H9 (cell line): ENCODE measurements at regions not wholly inside any gene's neighbourhood (a gene's known extent, or its start where the extent isn't known, plus 50 kb on each side); places are given as distances from the start of the nearest gene placed in this dataset.

Experiments
- DNase-seq: peaks from one replicate; pipeline ENCODE4 v3.0.0-alpha.2; 2017
- H2AFZ ChIP-seq: one replicate; pipeline ENCODE4 v1.6.1; 2013; ENCODE audit warnings: mild to moderate bottlenecking, low read length, control low read depth, moderate library complexity
- H2AK5ac ChIP-seq: 2 replicates; pipeline ENCODE4 v1.6.1; 2013; ENCODE audit warnings: low read length, control low read depth, mixed read lengths; ENCODE audit not compliant: insufficient read length
- H2BK120ac ChIP-seq: one replicate; pipeline ENCODE4 v1.6.1; 2013; ENCODE audit warnings: low read depth, mild to moderate bottlenecking, low read length, control low read depth, inconsistent platforms; ENCODE audit not compliant: poor library complexity, severe bottlenecking
- H2BK12ac ChIP-seq: 2 replicates; pipeline ENCODE4 v1.6.1; 2013; ENCODE audit warnings: low read length, control low read depth, mixed read lengths, low read depth; ENCODE audit not compliant: insufficient read length
- H2BK15ac ChIP-seq: 2 replicates; pipeline ENCODE4 v1.6.1; 2013; ENCODE audit warnings: low read depth, low read length, control low read depth
- H2BK20ac ChIP-seq: one replicate; pipeline ENCODE4 v1.6.1; 2013; ENCODE audit warnings: low read depth, mild to moderate bottlenecking, low read length, control low read depth, inconsistent platforms; ENCODE audit not compliant: poor library complexity, severe bottlenecking
- H2BK5ac ChIP-seq: 2 replicates; pipeline ENCODE4 v1.6.1; 2013; ENCODE audit warnings: low read length, control low read depth, mixed read lengths; ENCODE audit not compliant: insufficient read length
- H3K14ac ChIP-seq: 2 replicates; pipeline ENCODE4 v1.6.1; 2013; ENCODE audit warnings: low read length, control low read depth; ENCODE audit not compliant: insufficient read depth
- H3K18ac ChIP-seq: 2 replicates; pipeline ENCODE4 v1.6.1; 2013; ENCODE audit warnings: low read depth, mild to moderate bottlenecking, mixed read lengths, low read length, control low read depth; ENCODE audit not compliant: insufficient read length
- H3K23ac ChIP-seq: 2 replicates; pipeline ENCODE4 v1.6.1; 2013; ENCODE audit warnings: low read length, control low read depth, mixed read lengths, low read depth; ENCODE audit not compliant: insufficient read length
- H3K23me2 ChIP-seq: 2 replicates; pipeline ENCODE4 v1.6.1; 2013; ENCODE audit warnings: low read depth, mild to moderate bottlenecking, mixed read lengths, low read length, control low read depth; ENCODE audit not compliant: insufficient read length, poor library complexity, severe bottlenecking
- H3K27ac ChIP-seq: 2 replicates; pipeline ENCODE4 v1.5.1; 2013; ENCODE audit warnings: low read length, control low read depth, mixed read lengths, low read depth; ENCODE audit not compliant: insufficient read length
- H3K27me3 ChIP-seq: 2 replicates; pipeline ENCODE4 v1.6.1; 2013; ENCODE audit warnings: low read length, control low read depth, inconsistent platforms; ENCODE audit not compliant: insufficient read depth
- H3K4ac ChIP-seq: 2 replicates; pipeline ENCODE4 v1.6.1; 2013; ENCODE audit warnings: low read depth, mild to moderate bottlenecking, control low read depth, inconsistent platforms, low read length, moderate library complexity
- H3K4me1 ChIP-seq: 2 replicates; pipeline ENCODE4 v1.6.1; 2013; ENCODE audit warnings: low read length, control low read depth, inconsistent platforms; ENCODE audit not compliant: insufficient read depth
- H3K4me2 ChIP-seq: 2 replicates; pipeline ENCODE4 v1.6.1; 2013; ENCODE audit warnings: low read length, control low read depth, mixed read lengths; ENCODE audit not compliant: insufficient read length, insufficient read depth
- H3K56ac ChIP-seq: 2 replicates; pipeline ENCODE4 v1.6.1; 2013; ENCODE audit warnings: low read depth, mild to moderate bottlenecking, mixed read lengths, low read length, control low read depth; ENCODE audit not compliant: insufficient read length
- H3K79me1 ChIP-seq: 2 replicates; pipeline ENCODE4 v1.6.1; 2013; ENCODE audit warnings: low read depth, mild to moderate bottlenecking, moderate library complexity, low read length, control low read depth, inconsistent platforms; ENCODE audit not compliant: insufficient read depth, poor library complexity, severe bottlenecking
- H3K79me2 ChIP-seq: 2 replicates; pipeline ENCODE4 v1.6.1; 2013; ENCODE audit warnings: low read length, control low read depth, inconsistent platforms; ENCODE audit not compliant: insufficient read depth
- H3K9ac ChIP-seq: 2 replicates; pipeline ENCODE4 v1.6.1; 2013; ENCODE audit warnings: low read length, control low read depth, mixed read lengths; ENCODE audit not compliant: insufficient read length; ENCODE audit errors: extremely low read depth
- H3K9me3 ChIP-seq: one replicate; pipeline ENCODE4 v1.6.1; 2013; ENCODE audit warnings: low read depth, low read length, inconsistent platforms; ENCODE audit not compliant: control insufficient read depth
- H3T11ph ChIP-seq: one replicate; pipeline ENCODE4 v1.6.1; 2013; ENCODE audit warnings: mild to moderate bottlenecking, low read length, control low read depth, inconsistent platforms
- H4K20me1 ChIP-seq: one replicate; pipeline ENCODE4 v1.6.1; 2013; ENCODE audit not compliant: control insufficient read depth, insufficient read length, insufficient read depth
- H4K5ac ChIP-seq: 2 replicates; pipeline ENCODE4 v1.6.1; 2013; ENCODE audit warnings: low read depth, mild to moderate bottlenecking, mixed read lengths, low read length, control low read depth; ENCODE audit not compliant: insufficient read length
- H4K8ac ChIP-seq: replicated peaks from 2 replicates; pipeline ENCODE4 v1.6.1; 2013; ENCODE audit warnings: low read length, control low read depth, mixed read lengths, low read depth; ENCODE audit not compliant: insufficient read length
- H4K91ac ChIP-seq: 2 replicates; pipeline ENCODE4 v1.6.1; 2013; ENCODE audit warnings: low read depth, mild to moderate bottlenecking, moderate library complexity, mixed read lengths, low read length, control low read depth; ENCODE audit not compliant: insufficient read length
- H3K27ac Mint-ChIP-seq, 3 experiments: 2 replicates in 2 of 3; 3 replicates in 1 of 3; pipeline ENCODE4 v1.8.0; 2020 to 2021; ENCODE audit warnings: mixed read lengths in 3 of 3, mild to moderate bottlenecking in 1 of 3, moderate library complexity in 1 of 3
- H3K27me3 Mint-ChIP-seq: 2 replicates; pipeline ENCODE4 v1.8.0; 2021; ENCODE audit warnings: low read depth, mild to moderate bottlenecking, moderate library complexity, mixed read lengths
- H3K36me3 Mint-ChIP-seq, 3 experiments: 2 replicates in 2 of 3; 3 replicates in 1 of 3; pipeline ENCODE4 v1.8.0; 2020 to 2021; ENCODE audit warnings: low read depth in 3 of 3, mixed read lengths in 3 of 3; ENCODE audit not compliant: insufficient read depth in 1 of 3
- H3K4me1 Mint-ChIP-seq, 2 experiments: 2 replicates each; pipeline ENCODE4 v1.8.0; 2020; ENCODE audit warnings: mixed read lengths in 2 of 2
- H3K4me3 Mint-ChIP-seq, 2 experiments: 2 replicates in 1 of 2; 3 replicates in 1 of 2; pipeline ENCODE4 v1.8.0; 2020 to 2021; ENCODE audit warnings: mild to moderate bottlenecking in 2 of 2, mixed read lengths in 2 of 2, moderate library complexity in 1 of 2
- H3K9me3 Mint-ChIP-seq, 2 experiments: 2 replicates in 1 of 2; 3 replicates in 1 of 2; pipeline ENCODE4 v1.8.0; 2020; ENCODE audit warnings: mild to moderate bottlenecking in 2 of 2, mixed read lengths in 2 of 2, moderate library complexity in 1 of 2
- CTCF ChIP-seq: fragments of 200-600 bp; sonication (generic); conservative IDR thresholded peaks from 3 replicates; pipeline ENCODE4 v1.8.0; 2021; ENCODE audit warnings: antibody characterized with exemption, mild to moderate bottlenecking
- WGBS: extraction: QIAGEN DNeasy Blood & Tissue Kit; methylation state at CpG from one replicate; pipeline ENCODE4 v1.1.7; 2013; ENCODE audit warnings: missing lambda C conversion rate, low lambda C conversion rate, mixed read lengths; ENCODE audit not compliant: insufficient read length; ENCODE audit errors: extremely low coverage; 5-methylcytosine and 5-hydroxymethylcytosine counted together

GRCh38 chr3:69484507-69485393 lies 98.9 kb upstream of the FRMD4B start:
- Mint-ChIP-seq H3K27ac (no peak overlapping the region; a peak in 1 of 7 replicates), H3K4me3 (no peak overlapping the region), H3K27me3 (peaks cover 4% of the 10 kb centered on the region; the same call in 1 of the 2 replicates), H3K9me3 (peaks cover 9 to 11% of the 10 kb centered on the region in 2 experiments), H3K4me1 (no peaks in the 10 kb centered on the region), H3K36me3 (peaks cover 6 to 10% (median 9%) of the 10 kb centered on the region in 3 experiments)
- H3K4me1 ChIP-seq = no peaks in the 10 kb centered on the region
- H2BK20ac ChIP-seq = no peak overlapping the region
- H3K9me3 ChIP-seq = no peaks in the 10 kb centered on the region
- no peak overlapping the region for H2BK5ac ChIP-seq
- H3K4ac ChIP-seq = no peak overlapping the region
- no peak overlapping the region for H4K8ac ChIP-seq
- DNase-seq = no peak
- H3K27me3 ChIP-seq = no peaks in the 10 kb centered on the region
- no peak for TF ChIP-seq CTCF
- no peak overlapping the region for H3K27ac ChIP-seq
- H4K20me1 ChIP-seq = no peaks in the 10 kb centered on the region
- no peaks in the 10 kb centered on the region for H3K79me1 ChIP-seq
- no peak overlapping the region for H2BK15ac ChIP-seq
- H4K5ac ChIP-seq = no peak overlapping the region
- H3T11ph ChIP-seq = no peak overlapping the region
- no peak overlapping the region for H3K9ac ChIP-seq
- no peak overlapping the region for H3K23ac ChIP-seq
- no peak overlapping the region for H3K4me2 ChIP-seq
- H3K56ac ChIP-seq = no peak overlapping the region
- no peak overlapping the region for H2AK5ac ChIP-seq
- H2AFZ ChIP-seq = no peak overlapping the region
- H3K79me2 ChIP-seq = no peaks in the 10 kb centered on the region
- H2BK12ac ChIP-seq = no peak overlapping the region
- no peak overlapping the region; the same call in 1 of the 2 replicates for H3K14ac ChIP-seq
- no peak overlapping the region for H2BK120ac ChIP-seq
- no CpG with 5 or more reads among the region's 6 CpGs for WGBS
- H4K91ac ChIP-seq = no peak overlapping the region
- no peak overlapping the region for H3K18ac ChIP-seq
- no peaks in the 10 kb centered on the region for H3K23me2 ChIP-seq
